Natural killer cell (primary cell): ENCODE measurements at regions not wholly inside any gene's neighbourhood (a gene's known extent, or its start where the extent isn't known, plus 50 kb on each side); places are given as distances from the start of the nearest gene placed in this dataset.

Experiments
- ATAC-seq, 3 donors: fragments of 150-1000 bp in 2 of 3; fragments of 200-7000 bp in 1 of 3; cut with Tn5 transposase; 1 replicate in 1 of 3; 2 replicates in 2 of 3; pipeline ENCODE4 v1.10.0; 2021; ENCODE audit warnings: mild to moderate bottlenecking in 2 of 3, moderate library complexity in 2 of 3
- DNase-seq, 2 donors: peaks; one replicate each; pipeline versions ENCODE4 v3.0.0 to v3.0.0-alpha.2; 2013 to 2021; ENCODE audit warnings: mixed read lengths in 1 of 2
- H3K27ac ChIP-seq: one replicate; pipeline ENCODE4 v1.5.1; 2013; ENCODE audit warnings: mild to moderate bottlenecking, low read length
- H3K27me3 ChIP-seq: one replicate; pipeline ENCODE4 v1.6.1; 2013; ENCODE audit warnings: low read length; ENCODE audit not compliant: control insufficient read depth, insufficient read depth
- H3K36me3 ChIP-seq: one replicate; pipeline ENCODE4 v1.6.1; 2013; ENCODE audit warnings: low read length; ENCODE audit not compliant: control insufficient read depth, insufficient read depth
- H3K4me1 ChIP-seq: one replicate; pipeline ENCODE4 v1.6.1; 2013; ENCODE audit warnings: low read length; ENCODE audit not compliant: control insufficient read depth, insufficient read depth
- H3K4me3 ChIP-seq: one replicate; pipeline ENCODE4 v1.5.1; 2013; ENCODE audit warnings: low read length
- H3K9me3 ChIP-seq: one replicate; pipeline ENCODE4 v1.6.1; 2013; ENCODE audit warnings: low read length; ENCODE audit not compliant: control insufficient read depth, insufficient read depth
- H3K27ac Mint-ChIP-seq, 2 donors: one replicate each; pipeline ENCODE4 v1.8.0; 2022; ENCODE audit warnings: mild to moderate bottlenecking in 2 of 2, mixed read lengths in 2 of 2, moderate library complexity in 1 of 2
- H3K27me3 Mint-ChIP-seq, 2 donors: one replicate each; pipeline ENCODE4 v1.8.0; 2022; ENCODE audit warnings: low read depth in 2 of 2, mixed read lengths in 2 of 2
- H3K36me3 Mint-ChIP-seq: one replicate; pipeline ENCODE4 v1.8.0; 2022; ENCODE audit warnings: mixed read lengths
- H3K4me1 Mint-ChIP-seq, 2 donors: one replicate each; pipeline ENCODE4 v1.8.0; 2022; ENCODE audit warnings: mixed read lengths in 2 of 2
- H3K4me3 Mint-ChIP-seq: one replicate; pipeline ENCODE4 v1.8.0; 2022; ENCODE audit warnings: mild to moderate bottlenecking, moderate library complexity, mixed read lengths
- H3K9me3 Mint-ChIP-seq, 2 donors: one replicate each; pipeline ENCODE4 v1.8.0; 2022; ENCODE audit warnings: mixed read lengths in 2 of 2
- WGBS: methylation state at CpG from one replicate; pipeline ENCODE4 v1.1.7; 2013; ENCODE audit warnings: missing lambda C conversion rate; ENCODE audit not compliant: insufficient coverage; 5-methylcytosine and 5-hydroxymethylcytosine counted together
- intact Hi-C: fragments of 100-400 bp; cut with micrococcal nuclease; formaldehyde crosslinking; loops from one replicate; pipeline ENCODE4 v1.14.2; 2022
- TF ChIP-seq, protein P1 (sequence below): fragments of 200-600 bp; IDR thresholded peaks from one replicate; pipeline ENCODE4 v1.8.0; 2022; ENCODE audit warnings: antibody characterized with exemption

DNA sequence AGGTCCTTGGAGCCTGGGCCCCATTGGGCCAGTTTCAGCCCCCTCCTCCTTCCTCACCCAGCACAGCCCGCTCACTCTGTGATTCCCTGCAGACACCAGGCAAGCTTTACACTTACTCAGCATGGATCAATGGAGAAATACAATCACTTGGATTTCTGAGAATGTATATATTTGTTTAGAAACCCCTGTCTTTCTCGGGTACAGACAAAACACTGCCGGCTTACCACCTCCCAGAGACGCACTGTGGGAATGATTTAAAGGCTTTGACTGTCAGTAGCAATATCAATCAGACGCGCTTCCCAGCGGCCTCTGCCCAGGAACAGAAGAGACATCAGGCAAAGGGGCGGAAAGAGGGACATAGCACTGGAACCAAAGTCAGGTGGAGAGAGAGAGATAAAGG is 186.5 kb downstream of the MAFB start:
- H3K27me3 Mint-ChIP-seq = peaks cover 0 to 3% of the 10 kb centered on the region in 2 donors
- no peak overlapping the region for H3K4me3 Mint-ChIP-seq
- H3K27me3 ChIP-seq = no peaks in the 10 kb centered on the region
- no peak overlapping the region for H3K27ac Mint-ChIP-seq
- no peak for DNase-seq
- intact Hi-C loops = no loop called here
- H3K36me3 Mint-ChIP-seq = no peaks in the 10 kb centered on the region
- peaks cover 3% of the 10 kb centered on the region for H3K4me1 ChIP-seq
- H3K4me3 ChIP-seq = no peak overlapping the region
- H3K9me3 Mint-ChIP-seq = peaks cover 0 to 2% of the 10 kb centered on the region in 2 donors
- TF ChIP-seq, protein P1, sequence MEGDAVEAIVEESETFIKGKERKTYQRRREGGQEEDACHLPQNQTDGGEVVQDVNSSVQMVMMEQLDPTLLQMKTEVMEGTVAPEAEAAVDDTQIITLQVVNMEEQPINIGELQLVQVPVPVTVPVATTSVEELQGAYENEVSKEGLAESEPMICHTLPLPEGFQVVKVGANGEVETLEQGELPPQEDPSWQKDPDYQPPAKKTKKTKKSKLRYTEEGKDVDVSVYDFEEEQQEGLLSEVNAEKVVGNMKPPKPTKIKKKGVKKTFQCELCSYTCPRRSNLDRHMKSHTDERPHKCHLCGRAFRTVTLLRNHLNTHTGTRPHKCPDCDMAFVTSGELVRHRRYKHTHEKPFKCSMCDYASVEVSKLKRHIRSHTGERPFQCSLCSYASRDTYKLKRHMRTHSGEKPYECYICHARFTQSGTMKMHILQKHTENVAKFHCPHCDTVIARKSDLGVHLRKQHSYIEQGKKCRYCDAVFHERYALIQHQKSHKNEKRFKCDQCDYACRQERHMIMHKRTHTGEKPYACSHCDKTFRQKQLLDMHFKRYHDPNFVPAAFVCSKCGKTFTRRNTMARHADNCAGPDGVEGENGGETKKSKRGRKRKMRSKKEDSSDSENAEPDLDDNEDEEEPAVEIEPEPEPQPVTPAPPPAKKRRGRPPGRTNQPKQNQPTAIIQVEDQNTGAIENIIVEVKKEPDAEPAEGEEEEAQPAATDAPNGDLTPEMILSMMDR = no peak
- no peaks in the 10 kb centered on the region for H3K9me3 ChIP-seq
- H3K36me3 ChIP-seq = no peaks in the 10 kb centered on the region
- WGBS = 94% methylated on average over 8 of the region's 8 CpGs
- no peak overlapping the region for H3K27ac ChIP-seq
- H3K4me1 Mint-ChIP-seq = no peaks in the 10 kb centered on the region
- ATAC-seq = no peak

DNA sequence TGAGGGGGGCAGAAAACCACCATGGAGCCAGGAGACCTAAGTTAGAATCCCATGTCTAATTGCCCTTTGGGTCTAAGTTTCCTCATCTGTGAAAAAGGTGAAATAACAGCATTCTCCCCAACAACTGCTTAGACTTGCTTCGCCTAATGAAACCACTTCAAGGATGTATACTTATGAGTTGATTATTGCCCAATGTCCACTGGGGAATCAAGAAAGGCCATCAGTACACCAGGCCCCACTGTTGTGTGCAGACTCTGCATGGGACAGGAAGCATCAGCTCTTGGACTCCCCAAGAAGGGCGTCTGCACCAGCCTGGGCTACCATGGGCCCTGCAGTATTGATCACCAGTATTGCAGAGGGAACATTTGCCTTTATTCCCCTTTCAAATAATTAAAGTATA is 189.6 kb downstream of the MAFB start:
- peaks cover 7% of the 10 kb centered on the region for H3K4me1 ChIP-seq
- no peak overlapping the region for H3K27ac Mint-ChIP-seq
- no peaks in the 10 kb centered on the region for H3K36me3 Mint-ChIP-seq
- H3K27ac ChIP-seq = no peak overlapping the region
- H3K36me3 ChIP-seq = no peaks in the 10 kb centered on the region
- DNase-seq = no peak
- no peak overlapping the region for H3K4me3 ChIP-seq
- no peaks in the 10 kb centered on the region for H3K4me1 Mint-ChIP-seq
- ATAC-seq = no peak
- intact Hi-C loops = no loop called here
- no peaks in the 10 kb centered on the region for H3K27me3 ChIP-seq
- no peaks in the 10 kb centered on the region for H3K9me3 ChIP-seq
- WGBS = 85% methylated on average over 2 of the region's 2 CpGs
- H3K27me3 Mint-ChIP-seq = peaks cover 3 to 7% of the 10 kb centered on the region in 2 donors
- peaks cover 0 to 2% of the 10 kb centered on the region in 2 donors for H3K9me3 Mint-ChIP-seq
- H3K4me3 Mint-ChIP-seq = no peak overlapping the region
- TF ChIP-seq, protein P1 = no peak

DNA sequence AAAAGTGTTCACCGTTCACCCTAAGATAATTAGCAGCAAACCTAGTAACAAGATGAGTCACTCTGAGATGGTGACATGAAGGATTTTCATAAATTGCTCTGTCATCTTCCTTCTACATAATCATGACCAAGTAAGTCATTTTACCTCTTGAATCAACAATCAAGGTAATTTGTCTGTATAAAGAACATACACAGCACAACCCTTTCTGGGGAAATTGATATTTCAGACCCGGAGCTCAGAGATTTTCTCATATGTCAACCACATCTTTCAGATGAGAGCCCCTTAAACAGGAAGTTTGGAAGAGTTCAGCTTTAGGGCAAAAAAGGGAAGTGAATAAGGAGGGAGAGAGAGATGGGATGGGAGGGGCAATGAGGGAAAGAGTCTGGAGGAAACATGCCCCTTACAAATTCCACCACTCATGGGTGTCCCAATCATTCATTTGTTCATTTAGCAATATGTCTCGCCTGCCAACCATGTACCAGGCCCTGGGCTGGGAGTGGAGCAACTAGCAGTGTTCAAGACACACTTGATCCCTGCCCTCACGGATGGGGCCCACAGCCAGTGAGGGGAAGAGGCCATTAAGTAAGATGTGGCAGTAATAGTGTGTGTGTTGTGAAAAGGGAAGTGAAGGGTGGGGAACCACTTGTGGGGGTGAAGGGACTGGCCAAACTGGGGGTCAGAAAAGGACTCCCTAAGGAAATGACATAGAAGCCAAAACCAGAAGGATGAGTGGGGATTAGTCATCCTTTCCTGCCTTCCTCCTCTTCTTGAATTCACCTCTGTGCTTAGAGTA is 190.9 kb downstream of the MAFB start:
- WGBS = 5% methylated on average over 4 of the region's 4 CpGs
- intact Hi-C loops = no loop called here
- no peaks in the 10 kb centered on the region for H3K4me1 Mint-ChIP-seq
- Histone ChIP-seq H3K4me1 (peaks cover 7% of the 10 kb centered on the region), H3K9me3 (no peaks in the 10 kb centered on the region), H3K36me3 (no peaks in the 10 kb centered on the region), H3K27me3 (no peaks in the 10 kb centered on the region), H3K4me3 (no peak overlapping the region), H3K27ac (peak overlapping the region; percentile 37)
- TF ChIP-seq, protein P1 = no peak
- peaks cover 3 to 7% of the 10 kb centered on the region in 2 donors for H3K27me3 Mint-ChIP-seq
- H3K4me3 Mint-ChIP-seq = no peak overlapping the region
- DNase-seq (peak in 1 of 2 donors; percentile 3), ATAC-seq (peak; percentile 21 to 72 (median 26))
- no peaks in the 10 kb centered on the region for H3K36me3 Mint-ChIP-seq
- H3K27ac Mint-ChIP-seq = no peak overlapping the region
- H3K9me3 Mint-ChIP-seq = peaks cover 0 to 2% of the 10 kb centered on the region in 2 donors

DNA sequence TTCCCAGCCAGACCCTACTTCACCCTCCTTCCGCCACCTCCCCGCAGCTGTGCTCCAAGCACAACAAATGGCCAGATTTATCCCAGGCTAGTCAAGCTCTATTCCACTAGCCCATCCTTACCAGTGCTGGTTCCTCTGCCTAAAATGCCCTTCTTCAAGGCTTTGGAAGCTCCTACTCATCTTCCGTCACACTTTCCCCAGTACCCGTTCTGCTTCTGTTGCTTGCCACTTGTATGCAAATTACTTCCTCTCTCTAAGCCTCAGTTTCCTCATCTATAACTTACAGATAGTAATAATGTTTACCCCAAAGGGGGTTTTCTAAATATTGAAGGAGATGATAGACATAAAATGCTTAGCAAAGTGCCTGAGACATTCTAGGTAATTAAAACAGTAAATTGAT is 193.1 kb downstream of the MAFB start:
- Histone ChIP-seq H3K36me3 (no peaks in the 10 kb centered on the region), H3K9me3 (no peaks in the 10 kb centered on the region), H3K4me1 (peaks cover 7% of the 10 kb centered on the region), H3K27me3 (no peaks in the 10 kb centered on the region), H3K27ac (no peak overlapping the region), H3K4me3 (no peak overlapping the region)
- WGBS = 82% methylated on average over 4 of the region's 4 CpGs
- H3K9me3 Mint-ChIP-seq = peaks cover 0 to 2% of the 10 kb centered on the region in 2 donors
- TF ChIP-seq, protein P1 = no peak
- H3K27me3 Mint-ChIP-seq = peaks cover 0 to 7% of the 10 kb centered on the region in 2 donors
- H3K4me1 Mint-ChIP-seq = no peaks in the 10 kb centered on the region
- no peaks in the 10 kb centered on the region for H3K36me3 Mint-ChIP-seq
- no peak overlapping the region for H3K27ac Mint-ChIP-seq
- DNase-seq (no peak), ATAC-seq (no peak)
- intact Hi-C loops = no loop called here
- no peak overlapping the region for H3K4me3 Mint-ChIP-seq
